ENCODE measurements at regions not wholly inside any gene's neighbourhood (a gene's known extent, or its start where the extent isn't known, plus 50 kb on each side); places are given as distances from the start of the nearest gene placed in this dataset.

GRCh38 chr10:10794046-10794445, 223.6 kb upstream of the CELF2 start:
- no peak for TF ChIP-seq CTCF (IDR thresholded peaks at IDR 0.05; ENCODE audit: insufficient read depth, low read depth, low read length)
- DNase-seq (ENCODE audit: low read depth), result no peak
- peak overlapping the region; percentile 26 for H3K4me3 ChIP-seq (ENCODE audit: low read depth, low read length)

GRCh38 chr10:10794791-10795191, 222.9 kb upstream of the CELF2 start:
- H3K4me3 ChIP-seq (ENCODE audit: low read depth, low read length), result peak overlapping the region; percentile 26
- peak; percentile 96 for DNase-seq (ENCODE audit: low read depth)
- no peak for TF ChIP-seq CTCF (IDR thresholded peaks at IDR 0.05; ENCODE audit: insufficient read depth, low read depth, low read length)

GRCh38 chr10:10796061-10796773, 221.5 kb upstream of the CELF2 start:
- peak; percentile 39 for DNase-seq (ENCODE audit: low read depth)
- H3K4me3 ChIP-seq (ENCODE audit: low read depth, low read length), result no peak overlapping the region
- TF ChIP-seq CTCF (IDR thresholded peaks at IDR 0.05; ENCODE audit: insufficient read depth, low read depth, low read length), result no peak

- no peak for TF ChIP-seq CTCF (IDR thresholded peaks at IDR 0.05; ENCODE audit: insufficient read depth, low read depth, low read length)
- peak; percentile 42 for DNase-seq (ENCODE audit: low read depth)
- H3K4me3 ChIP-seq (ENCODE audit: low read depth, low read length), result no peak overlapping the region
These were observed 220.8 kb upstream of the CELF2 start for GRCh38 chr10:10796774-10797415.

- no peak for DNase-seq (ENCODE audit: low read depth)
These were observed 220.2 kb upstream of the CELF2 start for GRCh38 chr10:10797513-10797912.

GRCh38 chr10:10798102-10798863, 219.4 kb upstream of the CELF2 start:
- TF ChIP-seq CTCF (IDR thresholded peaks at IDR 0.05; ENCODE audit: insufficient read depth, low read depth, low read length), result no peak
- no peak for DNase-seq (ENCODE audit: low read depth)
- no peak overlapping the region for H3K4me3 ChIP-seq (ENCODE audit: low read depth, low read length)

More at GRCh38 chr10:10797513-10797912, 220.2 kb upstream of the CELF2 start:
- TF ChIP-seq CTCF (IDR thresholded peaks at IDR 0.05; ENCODE audit: insufficient read depth, low read depth, low read length), result no peak
- no peak overlapping the region for H3K4me3 ChIP-seq (ENCODE audit: low read depth, low read length)
